Thyroid gland (tissue), 4 donors: ENCODE measurements at regions not wholly inside any gene's neighbourhood (a gene's known extent, or its start where the extent isn't known, plus 50 kb on each side); places are given as distances from the start of the nearest gene placed in this dataset.

Source experiments
- POLR2A ChIP-seq, 2 donors: fragments of 450-650 bp; IDR thresholded peaks; one replicate each; pipeline ENCODE4 v1.6.1; 2017; ENCODE audit warnings: antibody characterized with exemption in 2 of 2, mild to moderate bottlenecking in 2 of 2, moderate library complexity in 1 of 2
- TF ChIP-seq, protein P1 (sequence below), 6 experiments: fragments of 200-600 bp in 3 of 6; fragments of 450-650 bp in 3 of 6; sonication (generic) in 3 of 6; IDR thresholded peaks; one replicate each; pipeline ENCODE4 v1.5.1; 2016 to 2019; ENCODE audit warnings: antibody characterized with exemption in 6 of 6, mild to moderate bottlenecking in 2 of 6, inconsistent platforms in 1 of 6, moderate library complexity in 1 of 6

DNA sequence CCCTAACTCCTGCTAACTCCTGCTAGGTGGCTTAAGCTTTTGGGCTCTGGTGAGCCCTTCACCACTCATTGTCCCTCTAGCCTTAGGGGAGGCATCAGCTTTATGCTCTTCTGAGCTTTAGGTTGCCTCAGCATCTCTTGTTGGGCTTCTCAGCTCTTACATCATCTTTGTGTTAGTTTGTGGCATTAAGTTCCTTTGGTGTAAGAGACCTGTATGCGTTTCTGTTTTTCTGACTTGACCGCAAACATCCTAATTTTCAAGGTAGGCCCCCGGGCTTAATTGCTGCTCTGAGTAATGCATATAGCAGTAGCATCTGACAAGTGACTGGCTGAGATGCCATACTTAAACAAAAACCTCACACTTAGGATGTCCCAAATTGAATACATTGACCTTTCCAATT, 287.8 kb upstream of the TUT7 start:
- TF ChIP-seq, protein P1, sequence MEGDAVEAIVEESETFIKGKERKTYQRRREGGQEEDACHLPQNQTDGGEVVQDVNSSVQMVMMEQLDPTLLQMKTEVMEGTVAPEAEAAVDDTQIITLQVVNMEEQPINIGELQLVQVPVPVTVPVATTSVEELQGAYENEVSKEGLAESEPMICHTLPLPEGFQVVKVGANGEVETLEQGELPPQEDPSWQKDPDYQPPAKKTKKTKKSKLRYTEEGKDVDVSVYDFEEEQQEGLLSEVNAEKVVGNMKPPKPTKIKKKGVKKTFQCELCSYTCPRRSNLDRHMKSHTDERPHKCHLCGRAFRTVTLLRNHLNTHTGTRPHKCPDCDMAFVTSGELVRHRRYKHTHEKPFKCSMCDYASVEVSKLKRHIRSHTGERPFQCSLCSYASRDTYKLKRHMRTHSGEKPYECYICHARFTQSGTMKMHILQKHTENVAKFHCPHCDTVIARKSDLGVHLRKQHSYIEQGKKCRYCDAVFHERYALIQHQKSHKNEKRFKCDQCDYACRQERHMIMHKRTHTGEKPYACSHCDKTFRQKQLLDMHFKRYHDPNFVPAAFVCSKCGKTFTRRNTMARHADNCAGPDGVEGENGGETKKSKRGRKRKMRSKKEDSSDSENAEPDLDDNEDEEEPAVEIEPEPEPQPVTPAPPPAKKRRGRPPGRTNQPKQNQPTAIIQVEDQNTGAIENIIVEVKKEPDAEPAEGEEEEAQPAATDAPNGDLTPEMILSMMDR (IDR thresholded peaks at IDR 0.05) = no peak
- TF ChIP-seq POLR2A (IDR thresholded peaks at IDR 0.05) = no peak
